Common myeloid progenitor, CD34-positive (primary cell): ENCODE measurements at regions not wholly inside any gene's neighbourhood (a gene's known extent, or its start where the extent isn't known, plus 50 kb on each side); places are given as distances from the start of the nearest gene placed in this dataset.

Experiments used
- CTCF ChIA-PET: fragments of 350-600 bp; sonication (Branson Sonifier 250); formaldehyde crosslinking; loops from one replicate; lab custom pipeline; 2021; ENCODE audit warnings: antibody characterized with exemption; lab: Charles Lee
- POLR2A ChIA-PET: fragments of 350-600 bp; sonication (Branson Sonifier 250); formaldehyde crosslinking; loops from one replicate; lab custom pipeline; 2021; ENCODE audit warnings: antibody characterized with exemption; lab: Charles Lee
- DNase-seq, 3 donors: peaks; one replicate each; pipeline versions ENCODE4 v3.0.0 to v3.0.0-alpha.2; 2013
- H3K27ac ChIP-seq, 2 experiments: 1 replicate in 1 of 2; 2 replicates in 1 of 2; pipeline ENCODE4 v1.7.0; 2013; ENCODE audit warnings: inconsistent platforms in 2 of 2, low read length in 2 of 2, mild to moderate bottlenecking in 2 of 2, low read depth in 1 of 2, moderate library complexity in 1 of 2; ENCODE audit not compliant: severe bottlenecking in 2 of 2, insufficient read depth in 1 of 2, poor library complexity in 1 of 2
- H3K27me3 ChIP-seq, 5 experiments: replicated peaks in 2 of 5; 1 replicate in 3 of 5; 2 replicates in 2 of 5; pipeline versions ENCODE4 v1.6.1 to v1.7.0; 2013; ENCODE audit warnings: low read length in 4 of 5, mild to moderate bottlenecking in 2 of 5, moderate library complexity in 2 of 5, inconsistent platforms in 1 of 5; ENCODE audit not compliant: insufficient read depth in 5 of 5, control insufficient read depth in 4 of 5
- H3K36me3 ChIP-seq, 4 experiments: 1 replicate in 2 of 4; 2 replicates in 2 of 4; pipeline versions ENCODE4 v1.6.1 to v1.7.0; 2013; ENCODE audit warnings: low read length in 3 of 4, control low read depth in 1 of 4, mild to moderate bottlenecking in 1 of 4; ENCODE audit not compliant: control insufficient read depth in 4 of 4, insufficient read depth in 4 of 4
- H3K4me1 ChIP-seq, 4 experiments: 1 replicate in 3 of 4; 2 replicates in 1 of 4; pipeline versions ENCODE4 v1.6.1 to v1.7.1; 2013; ENCODE audit warnings: low read length in 3 of 4, mild to moderate bottlenecking in 3 of 4, control low read depth in 1 of 4, inconsistent platforms in 1 of 4, moderate library complexity in 1 of 4; ENCODE audit not compliant: control insufficient read depth in 4 of 4, insufficient read depth in 4 of 4; ENCODE audit errors: control extremely low read depth in 1 of 4
- H3K4me3 ChIP-seq, 7 experiments: 1 replicate in 4 of 7; 2 replicates in 3 of 7; pipeline versions ENCODE4 v1.5.1 to v1.7.0; 2013; ENCODE audit warnings: mild to moderate bottlenecking in 7 of 7, low read length in 6 of 7, moderate library complexity in 6 of 7, inconsistent platforms in 2 of 7, low read depth in 2 of 7, control low read depth in 1 of 7; ENCODE audit not compliant: insufficient read depth in 4 of 7, control insufficient read depth in 1 of 7; ENCODE audit errors: extremely low read depth in 1 of 7
- H3K9me3 ChIP-seq, 5 experiments: 1 replicate in 4 of 5; 2 replicates in 1 of 5; pipeline versions ENCODE4 v1.6.1 to v1.7.1; 2013; ENCODE audit warnings: low read length in 4 of 5, mild to moderate bottlenecking in 2 of 5, inconsistent platforms in 1 of 5, low read depth in 1 of 5, moderate library complexity in 1 of 5; ENCODE audit not compliant: control insufficient read depth in 4 of 5, insufficient read depth in 2 of 5; ENCODE audit errors: control extremely low read depth in 1 of 5
- WGBS: methylation state at CpG from one replicate; pipeline ENCODE4 v1.1.5; 2013; ENCODE audit not compliant: insufficient coverage; 5-methylcytosine and 5-hydroxymethylcytosine counted together

DNA sequence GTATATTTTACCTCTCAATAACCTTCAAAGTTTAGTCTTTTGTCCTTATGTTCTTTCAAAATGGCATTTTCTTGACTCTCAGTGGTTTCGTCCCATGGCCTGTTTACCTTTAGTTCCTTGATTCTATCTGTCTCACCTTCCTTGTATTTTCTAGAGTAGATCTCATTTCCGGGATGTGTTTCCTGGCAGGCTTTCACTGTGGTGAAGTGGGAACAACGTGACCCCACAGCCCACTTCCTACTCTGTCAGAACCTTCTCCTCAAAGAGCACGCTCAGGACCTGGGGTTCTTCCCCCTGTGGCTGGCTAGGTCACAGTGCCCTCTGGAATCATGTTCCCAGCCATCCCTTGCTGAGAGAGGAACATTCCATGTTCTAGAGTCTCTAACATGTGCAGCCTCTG is 129.9 kb upstream of the ZNF32 start:
- H3K27ac ChIP-seq, result no peak overlapping the region
- H3K4me1 ChIP-seq, result peaks cover 4 to 27% (median 24%) of the 10 kb centered on the region in 4 experiments
- 20% methylated on average over 4 of the region's 4 CpGs for WGBS
- peak in 2 of 3 donors; percentile 11 to 17 for DNase-seq
- POLR2A ChIA-PET, result no interaction called here
- no peaks in the 10 kb centered on the region for H3K36me3 ChIP-seq
- no peaks in the 10 kb centered on the region for H3K9me3 ChIP-seq
- CTCF ChIA-PET, result interaction anchor here (0.9 kb wide), 1 partner anchor 33 kb away, joined by 3 read pairs; no protein-coding TSS in a partner anchor
- peaks cover 0 to 2% (median 0%) of the 10 kb centered on the region in 5 experiments for H3K27me3 ChIP-seq
- H3K4me3 ChIP-seq, result no peak overlapping the region

DNA sequence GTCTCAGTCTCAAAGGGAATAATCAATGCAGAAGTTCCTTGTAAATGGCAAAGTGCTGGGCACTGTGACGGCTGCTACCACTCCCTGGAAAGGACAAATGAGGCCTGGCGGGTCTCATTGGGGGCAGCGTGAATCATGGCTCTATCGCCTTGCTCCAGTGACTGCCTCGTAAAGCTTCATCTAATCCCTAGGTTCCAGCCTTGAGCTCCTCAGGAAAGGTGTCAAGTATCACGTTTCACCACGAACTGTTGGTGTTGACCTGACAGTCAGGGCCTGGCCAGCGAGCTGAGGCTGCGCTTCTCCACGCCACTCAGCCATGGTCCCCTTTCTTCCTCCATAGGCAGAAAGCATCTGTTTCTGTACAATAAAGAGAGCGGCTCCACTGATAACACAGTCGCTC is 126.7 kb upstream of the ZNF32 start:
- POLR2A ChIA-PET, result no interaction called here
- H3K4me3 ChIP-seq, result no peak overlapping the region
- H3K4me1 ChIP-seq, result peaks cover 0 to 7% (median 4%) of the 10 kb centered on the region in 4 experiments
- no peak for DNase-seq
- H3K27ac ChIP-seq, result no peak overlapping the region
- H3K36me3 ChIP-seq, result no peaks in the 10 kb centered on the region
- H3K27me3 ChIP-seq, result peaks cover 0 to 2% (median 0%) of the 10 kb centered on the region in 5 experiments
- H3K9me3 ChIP-seq, result peaks cover 0 to 3% (median 0%) of the 10 kb centered on the region in 5 experiments
- CTCF ChIA-PET, result interaction anchor here (0.7 to 0.9 kb wide), 2 partner anchors 10 to 75 kb away, joined by 3 read pairs; no protein-coding TSS in a partner anchor
- over 99% methylated on average over 12 of the region's 12 CpGs for WGBS

DNA sequence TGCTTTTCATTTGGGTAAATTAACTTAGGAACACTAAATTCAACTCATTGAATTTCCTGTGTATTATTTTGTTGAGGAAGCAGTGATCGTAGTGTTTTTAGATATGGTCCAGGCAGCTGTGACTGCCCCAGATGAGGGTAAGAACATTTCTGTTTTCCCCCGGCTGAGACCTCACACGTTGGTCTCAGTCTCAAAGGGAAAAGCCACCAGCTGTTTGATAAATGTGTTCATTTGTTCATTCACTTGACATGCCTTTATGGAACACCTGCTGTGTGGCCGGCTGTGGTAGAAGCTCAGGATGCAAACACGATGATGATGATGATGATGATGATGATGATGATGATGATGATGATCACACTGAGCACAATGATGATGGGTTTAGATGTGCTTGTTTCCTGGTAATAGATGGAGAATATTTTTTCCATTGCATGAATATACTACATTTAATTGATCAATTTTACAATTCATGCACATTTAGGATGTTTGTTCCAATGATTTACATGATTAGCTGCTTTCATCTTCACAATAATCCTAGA is 125.6 kb upstream of the ZNF32 start:
- POLR2A ChIA-PET, result no interaction called here
- no peaks in the 10 kb centered on the region for H3K36me3 ChIP-seq
- H3K4me3 ChIP-seq, result no peak overlapping the region
- no peak overlapping the region for H3K27ac ChIP-seq
- no peak for DNase-seq
- WGBS, result 46% methylated on average over 4 of the region's 5 CpGs
- H3K9me3 ChIP-seq, result peaks cover 0 to 3% (median 0%) of the 10 kb centered on the region in 5 experiments
- H3K27me3 ChIP-seq, result no peaks in the 10 kb centered on the region
- CTCF ChIA-PET, result interaction anchor here (1.1 to 1.4 kb wide), 2 partner anchors 10 to 15 kb away, joined by 3 read pairs; no protein-coding TSS in a partner anchor
- H3K4me1 ChIP-seq, result peaks cover 0 to 7% (median 4%) of the 10 kb centered on the region in 4 experiments

DNA sequence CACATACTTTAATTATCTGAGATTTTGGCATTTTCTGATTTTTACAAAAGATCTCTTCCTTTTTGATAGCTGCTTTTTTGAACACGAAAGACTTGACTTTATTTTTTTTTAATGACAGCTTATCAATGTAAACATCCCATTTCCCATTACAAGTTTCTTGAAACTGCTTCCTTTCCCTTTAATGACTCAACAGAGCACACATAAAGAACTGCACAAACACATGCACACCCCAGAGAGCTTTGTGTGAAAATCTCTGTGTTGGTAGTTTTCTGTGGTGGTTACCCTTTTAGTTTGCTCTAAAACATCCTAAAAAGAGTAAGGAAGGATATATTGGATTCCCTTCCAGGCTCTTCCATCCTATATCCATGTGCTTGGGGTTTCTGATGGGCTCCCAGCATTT is 125.1 kb upstream of the ZNF32 start:
- Histone ChIP-seq H3K4me1 (peaks cover 0 to 3% (median 3%) of the 10 kb centered on the region in 4 experiments), H3K9me3 (peaks cover 0 to 3% (median 0%) of the 10 kb centered on the region in 5 experiments), H3K27me3 (no peaks in the 10 kb centered on the region), H3K36me3 (no peaks in the 10 kb centered on the region), H3K4me3 (no peak overlapping the region), H3K27ac (no peak overlapping the region)
- DNase-seq, result no peak
- WGBS, result 0% methylated on average over 1 of the region's 1 CpG
- ChIA-PET CTCF (interaction anchor here (1.1 to 1.4 kb wide), 2 partner anchors 10 to 14 kb away, joined by 3 read pairs; no protein-coding TSS in a partner anchor), POLR2A (interaction anchor here (0.6 kb wide), 1 partner anchor 165 kb away, joined by 4 read pairs; no protein-coding TSS in a partner anchor)

DNA sequence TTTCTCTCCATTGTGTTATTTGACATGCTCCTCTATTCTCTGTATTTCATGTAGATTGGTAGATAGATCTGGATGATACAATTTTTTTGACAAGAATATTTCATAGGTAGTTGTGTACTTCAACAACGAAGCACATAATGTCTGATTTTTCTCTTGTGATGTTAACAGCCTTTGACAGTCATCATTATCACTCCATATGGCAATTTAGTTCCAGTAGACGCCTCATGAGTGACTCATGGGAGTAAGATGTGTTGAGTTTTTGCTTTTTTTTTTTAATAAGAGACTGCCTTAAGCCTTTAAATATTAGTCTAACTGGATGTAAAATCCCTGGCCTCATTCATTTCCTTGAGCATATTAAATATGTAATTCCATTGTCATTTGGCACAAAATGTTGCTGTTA is 123.5 kb upstream of the ZNF32 start:
- ChIA-PET CTCF (interaction anchor here (1.3 kb wide), 1 partner anchor 14 kb away, joined by 3 read pairs; no protein-coding TSS in a partner anchor), POLR2A (no interaction called here)
- Histone ChIP-seq H3K4me3 (no peak overlapping the region), H3K9me3 (peaks cover 0 to 7% (median 0%) of the 10 kb centered on the region in 5 experiments), H3K27ac (no peak overlapping the region), H3K4me1 (no peaks in the 10 kb centered on the region), H3K27me3 (no peaks in the 10 kb centered on the region), H3K36me3 (no peaks in the 10 kb centered on the region)
- no peak for DNase-seq
- no CpG with 5 or more reads among the region's 2 CpGs for WGBS

DNA sequence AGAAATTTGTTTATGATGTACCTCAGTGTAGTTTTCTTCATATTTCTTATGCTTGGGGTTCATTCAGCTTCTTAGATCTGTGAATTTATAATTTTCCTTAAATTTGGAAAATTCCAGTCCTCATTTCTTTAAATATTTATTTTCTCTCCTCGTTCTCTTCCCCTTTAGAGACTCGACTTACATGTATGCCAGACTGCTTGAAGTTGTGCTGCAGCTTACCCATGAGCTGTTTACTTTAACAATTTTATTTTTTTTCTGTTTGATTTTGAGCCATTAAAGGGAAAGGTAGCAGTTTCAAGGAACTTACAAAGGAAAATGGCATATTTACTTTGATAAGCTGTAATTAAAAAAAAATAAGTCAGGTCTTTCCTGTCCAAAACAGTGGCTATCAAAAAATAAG is 123.0 kb upstream of the ZNF32 start:
- Histone ChIP-seq H3K36me3 (no peaks in the 10 kb centered on the region), H3K4me3 (no peak overlapping the region), H3K4me1 (no peaks in the 10 kb centered on the region), H3K27ac (no peak overlapping the region), H3K27me3 (no peaks in the 10 kb centered on the region), H3K9me3 (peaks cover 0 to 7% (median 0%) of the 10 kb centered on the region in 5 experiments)
- no CpG with 5 or more reads among the region's 2 CpGs for WGBS
- CTCF ChIA-PET, result interaction anchor here (1.3 kb wide), 1 partner anchor 14 kb away, joined by 3 read pairs; no protein-coding TSS in a partner anchor
- POLR2A ChIA-PET, result no interaction called here
- no peak for DNase-seq

GRCh38 chr10:43765516-43765915 is 116.8 kb upstream of the ZNF32 start:
- Histone ChIP-seq H3K36me3 (no peaks in the 10 kb centered on the region), H3K27me3 (peaks cover 0 to 2% (median 0%) of the 10 kb centered on the region in 5 experiments), H3K4me1 (no peaks in the 10 kb centered on the region), H3K27ac (no peak overlapping the region), H3K9me3 (peaks cover 0 to 8% (median 0%) of the 10 kb centered on the region in 5 experiments), H3K4me3 (no peak overlapping the region)
- DNase-seq, result no peak
- 67% methylated on average over 1 of the region's 2 CpGs for WGBS
- POLR2A ChIA-PET, result no interaction called here
- CTCF ChIA-PET, result no interaction called here
